H1 (cell line): ENCODE measurements at regions not wholly inside any gene's neighbourhood (a gene's known extent, or its start where the extent isn't known, plus 50 kb on each side); places are given as distances from the start of the nearest gene placed in this dataset.

Source experiments
- CTCF ChIA-PET: fragments of 300-600 bp; sonication (Branson Sonifier 250); formaldehyde crosslinking; loops from one replicate; lab custom pipeline; 2021; ENCODE audit not compliant: partially characterized antibody; lab: Charles Lee
- POLR2A ChIA-PET: fragments of 300-600 bp; sonication (Branson Sonifier 250); formaldehyde crosslinking; loops from one replicate; lab custom pipeline; 2021; ENCODE audit warnings: inconsistent platforms; ENCODE audit not compliant: partially characterized antibody; lab: Charles Lee
- DNase-seq, 2 experiments: peaks; one replicate each; pipeline versions ENCODE4 v3.0.0 to v3.0.0-alpha.2; 2010 to 2022; ENCODE audit warnings: low spot score in 2 of 2, low read depth in 1 of 2, mixed read lengths in 1 of 2
- FAIRE-seq: peaks from 2 replicates; lab custom pipeline; 2011; peaks lifted over from hg19 to GRCh38; lab: Jason Lieb, UNC
- H2AFZ ChIP-seq: 2 replicates; pipeline ENCODE4 v1.8.1; 2012; ENCODE audit warnings: low read length, inconsistent platforms
- H2AK5ac ChIP-seq: 2 replicates; pipeline ENCODE4 v1.6.1; 2013; ENCODE audit warnings: low read depth, low read length
- H2BK120ac ChIP-seq: replicated peaks from 2 replicates; pipeline ENCODE3; 2013; ENCODE audit warnings: low read depth, low read length, inconsistent platforms
- H2BK12ac ChIP-seq: 2 replicates; pipeline ENCODE4 v1.6.1; 2013; ENCODE audit warnings: low read depth, low read length
- H2BK15ac ChIP-seq: 2 replicates; pipeline ENCODE4 v1.6.1; 2013; ENCODE audit warnings: low read length
- H2BK20ac ChIP-seq: 2 replicates; pipeline ENCODE4 v1.6.1; 2013; ENCODE audit warnings: low read length
- H2BK5ac ChIP-seq: 2 replicates; pipeline ENCODE4 v1.6.1; 2013; ENCODE audit warnings: low read depth, low read length
- H3K14ac ChIP-seq: 2 replicates; pipeline ENCODE4 v1.6.1; 2013; ENCODE audit warnings: inconsistent platforms; ENCODE audit not compliant: insufficient read length
- H3K18ac ChIP-seq: 2 replicates; pipeline ENCODE4 v1.6.1; 2013; ENCODE audit warnings: low read length; ENCODE audit errors: extremely low read depth
- H3K23ac ChIP-seq: 2 replicates; pipeline ENCODE4 v1.6.1; 2013; ENCODE audit warnings: inconsistent platforms; ENCODE audit not compliant: insufficient read length
- H3K23me2 ChIP-seq: 2 replicates; pipeline ENCODE4 v1.6.1; 2013; ENCODE audit warnings: low read depth, low read length
- H3K27ac ChIP-seq: 2 replicates; pipeline ENCODE4 v1.6.1; 2011; ENCODE audit warnings: low read depth, low read length, inconsistent platforms
- H3K27me3 ChIP-seq, 4 experiments: replicated peaks in 1 of 4; 1 replicate in 1 of 4; 2 replicates in 3 of 4; pipeline versions ENCODE4 v1.6.1 to v1.8.1; 2011 to 2013; ENCODE audit warnings: low read length in 3 of 4, mild to moderate bottlenecking in 3 of 4, inconsistent platforms in 2 of 4, mixed read lengths in 2 of 4, moderate library complexity in 1 of 4; ENCODE audit not compliant: control insufficient read depth in 3 of 4, insufficient read depth in 3 of 4; ENCODE audit errors: extremely low read depth in 1 of 4
- H3K36me3 ChIP-seq, 4 experiments: 2 replicates each; pipeline versions ENCODE4 v1.6.1 to v1.8.1; 2011 to 2013; ENCODE audit warnings: mild to moderate bottlenecking in 4 of 4, low read length in 3 of 4, moderate library complexity in 2 of 4, control low read depth in 1 of 4, inconsistent platforms in 1 of 4; ENCODE audit not compliant: insufficient read depth in 4 of 4, control insufficient read depth in 2 of 4
- H3K4ac ChIP-seq: replicated peaks from 2 replicates; pipeline ENCODE3; 2013; ENCODE audit warnings: low read length, low read depth, mixed read lengths, inconsistent platforms; ENCODE audit not compliant: insufficient read length
- H3K4me1 ChIP-seq, 4 experiments: replicated peaks in 1 of 4; 1 replicate in 1 of 4; 2 replicates in 3 of 4; pipeline versions ENCODE4 v1.6.1 to v1.8.1; 2011 to 2013; ENCODE audit warnings: low read length in 3 of 4, inconsistent platforms in 2 of 4, mixed read lengths in 1 of 4; ENCODE audit not compliant: insufficient read depth in 4 of 4, control insufficient read depth in 3 of 4
- H3K4me2 ChIP-seq, 2 experiments: 2 replicates each; pipeline versions ENCODE4 v1.6.1 to v1.8.1; 2011 to 2013; ENCODE audit warnings: low read depth in 2 of 2, low read length in 2 of 2, control low read depth in 1 of 2, inconsistent platforms in 1 of 2, mild to moderate bottlenecking in 1 of 2; ENCODE audit not compliant: insufficient read depth in 1 of 2
- H3K4me3 ChIP-seq, 4 experiments: fragments of 200-600, 300-600 bp in 1 of 4; sonication (generic), shearing (Covaris generic), sonication (Bioruptor Twin) in 1 of 4; 2 replicates each; pipeline versions ENCODE4 v1.5.1 to v1.8.1; 2011 to 2016; ENCODE audit warnings: low read length in 4 of 4, low read depth in 3 of 4, control low read depth in 2 of 4, inconsistent platforms in 2 of 4, mild to moderate bottlenecking in 2 of 4, mixed read lengths in 1 of 4, moderate library complexity in 1 of 4; ENCODE audit not compliant: insufficient read depth in 2 of 4; ENCODE audit errors: extremely low read depth in 1 of 4
- H3K56ac ChIP-seq: replicated peaks from 2 replicates; pipeline ENCODE3; 2013; ENCODE audit warnings: low read depth, mild to moderate bottlenecking, mixed read lengths, low read length, inconsistent platforms; ENCODE audit not compliant: insufficient read length
- H3K79me1 ChIP-seq: 2 replicates; pipeline ENCODE4 v1.6.1; 2013; ENCODE audit warnings: low read depth, low read length, control low read depth
- H3K79me2 ChIP-seq, 2 experiments: 2 replicates each; pipeline versions ENCODE4 v1.6.1 to v1.8.1; 2012 to 2013; ENCODE audit warnings: low read length in 2 of 2, mild to moderate bottlenecking in 2 of 2, inconsistent platforms in 1 of 2; ENCODE audit not compliant: insufficient read depth in 2 of 2, control insufficient read depth in 1 of 2
- H3K9ac ChIP-seq, 4 experiments: replicated peaks in 1 of 4; 1 replicate in 1 of 4; 2 replicates in 3 of 4; pipeline versions ENCODE4 v1.6.1 to v1.8.1; 2011 to 2013; ENCODE audit warnings: low read depth in 3 of 4, low read length in 3 of 4, control low read depth in 2 of 4, mild to moderate bottlenecking in 2 of 4, moderate library complexity in 2 of 4, inconsistent platforms in 1 of 4; ENCODE audit errors: extremely low read depth in 1 of 4
- H3K9me3 ChIP-seq, 2 experiments: 2 replicates each; pipeline versions ENCODE4 v1.6.1 to v1.8.1; 2012 to 2013; ENCODE audit warnings: mild to moderate bottlenecking in 2 of 2, moderate library complexity in 2 of 2, control low read depth in 1 of 2, inconsistent platforms in 1 of 2, low read depth in 1 of 2, low read length in 1 of 2, mixed read lengths in 1 of 2; ENCODE audit not compliant: insufficient read depth in 2 of 2
- H4K20me1 ChIP-seq, 2 experiments: replicated peaks in 1 of 2; 2 replicates each; pipeline versions ENCODE3 to v1.8.1; 2011 to 2013; ENCODE audit warnings: inconsistent platforms in 2 of 2, low read length in 2 of 2, mild to moderate bottlenecking in 1 of 2; ENCODE audit not compliant: insufficient read depth in 2 of 2, control insufficient read depth in 1 of 2
- H4K5ac ChIP-seq: 2 replicates; pipeline ENCODE4 v1.6.1; 2013; ENCODE audit warnings: low read length, low read depth, mixed read lengths, inconsistent platforms; ENCODE audit not compliant: insufficient read length
- H4K8ac ChIP-seq: 2 replicates; pipeline ENCODE4 v1.8.0; 2013; ENCODE audit warnings: mild to moderate bottlenecking, moderate library complexity, low read length, inconsistent platforms; ENCODE audit not compliant: insufficient read depth; ENCODE audit errors: extremely low read depth
- H4K91ac ChIP-seq: replicated peaks from 2 replicates; pipeline ENCODE3; 2013; ENCODE audit warnings: low read length, mixed read lengths, inconsistent platforms; ENCODE audit not compliant: insufficient read length
- CHD1 ChIP-seq: IDR thresholded peaks from 2 replicates; pipeline ENCODE4 v1.6.1; 2012; ENCODE audit warnings: low read depth, low read length, improper control_type of control experiment
- CHD2 ChIP-seq: IDR thresholded peaks from 2 replicates; pipeline ENCODE4 v1.6.1; 2012; ENCODE audit warnings: low read length, improper control_type of control experiment
- JUN ChIP-seq: IDR thresholded peaks from 2 replicates; pipeline ENCODE4 v1.6.1; 2011; ENCODE audit warnings: low read depth, mild to moderate bottlenecking, improper control_type of control experiment, low read length
- KDM4A ChIP-seq: IDR thresholded peaks from one replicate; pipeline ENCODE4 v1.7.1; 2012; ENCODE audit warnings: low read depth, mild to moderate bottlenecking, moderate library complexity, low read length, inconsistent platforms; ENCODE audit not compliant: severe bottlenecking
- KDM5A ChIP-seq: fragments of 200-600 bp; IDR thresholded peaks from 2 replicates; pipeline ENCODE4 v1.7.1; 2012; ENCODE audit warnings: mild to moderate bottlenecking, low read length, inconsistent platforms, mixed read lengths
- MAFK ChIP-seq: IDR thresholded peaks from 2 replicates; pipeline ENCODE4 v1.6.1; 2012; ENCODE audit warnings: low read depth, mild to moderate bottlenecking, improper control_type of control experiment, low read length
- NRF1 ChIP-seq: IDR thresholded peaks from 2 replicates; pipeline ENCODE4 v1.6.1; 2011; ENCODE audit warnings: mild to moderate bottlenecking, low read depth, low read length, improper control_type of control experiment
- POLR2A ChIP-seq, 2 experiments: IDR thresholded peaks; 1 replicate in 1 of 2; 2 replicates in 1 of 2; pipeline ENCODE4 v1.6.1; 2011; ENCODE audit warnings: low read depth in 2 of 2, low read length in 2 of 2, mild to moderate bottlenecking in 2 of 2; ENCODE audit errors: control extremely low read depth in 1 of 2
- RFX5 ChIP-seq: IDR thresholded peaks from 2 replicates; pipeline ENCODE4 v1.6.1; 2011; ENCODE audit warnings: low read depth, low read length, improper control_type of control experiment, borderline replicate concordance
- SAP30 ChIP-seq: fragments of 300-600 bp; sonication (generic); IDR thresholded peaks from 2 replicates; pipeline ENCODE4 v1.7.1; 2012; ENCODE audit warnings: low read length, moderate library complexity, mild to moderate bottlenecking, inconsistent platforms; ENCODE audit not compliant: insufficient read depth, insufficient replicate concordance
- SIX5 ChIP-seq: IDR thresholded peaks from 2 replicates; pipeline ENCODE4 v1.6.1; 2011; ENCODE audit warnings: mild to moderate bottlenecking, low read depth, low read length
- SRF ChIP-seq: IDR thresholded peaks from 2 replicates; pipeline ENCODE4 v1.6.1; 2011; ENCODE audit warnings: mild to moderate bottlenecking, low read depth, low read length, moderate library complexity
- SUZ12 ChIP-seq: fragments of 200-600 bp; sonication (generic); IDR thresholded peaks from 2 replicates; pipeline ENCODE4 v1.6.1; 2012; ENCODE audit warnings: mild to moderate bottlenecking, inconsistent platforms, low read length, moderate library complexity, mixed read lengths
- TAF1 ChIP-seq: IDR thresholded peaks from 2 replicates; pipeline ENCODE4 v1.6.1; 2011; ENCODE audit warnings: mild to moderate bottlenecking, low read depth, low read length
- YY1 ChIP-seq: IDR thresholded peaks from 2 replicates; pipeline ENCODE4 v1.6.1; 2011; ENCODE audit warnings: low read depth, mild to moderate bottlenecking, low read length

- H3K4me3 ChIP-seq = no peak overlapping the region
- no peak overlapping the region for H4K5ac ChIP-seq
- no peak overlapping the region for H4K8ac ChIP-seq
- H2BK120ac ChIP-seq = no peak overlapping the region
- H3K23me2 ChIP-seq = no peaks in the 10 kb centered on the region; the same call in 1 of the 2 replicates
- H3K23ac ChIP-seq = no peak overlapping the region
- H2BK12ac ChIP-seq = no peak overlapping the region
- H3K18ac ChIP-seq = no peak overlapping the region
- no peaks in the 10 kb centered on the region for H3K36me3 ChIP-seq
- no peak for DNase-seq
- no peaks in the 10 kb centered on the region for H3K4me1 ChIP-seq
- ChIA-PET CTCF (no interaction called here), POLR2A (no interaction called here)
- no peak overlapping the region for H3K14ac ChIP-seq
- no peak overlapping the region for H3K9ac ChIP-seq
- no peak overlapping the region for H2BK20ac ChIP-seq
- TF ChIP-seq MAFK (no peak), CHD2 (no peak), RFX5 (no peak), KDM5A (no peak), SUZ12 (no peak), POLR2A (IDR thresholded peaks at IDR 0.05; ENCODE audit: control extremely low read depth in 1 of 2, low read depth in 2 of 2, low read length in 2 of 2) (no peak), CHD1 (no peak), YY1 (no peak), SIX5 (no peak), JUN (no peak), SAP30 (no peak), NRF1 (no peak), SRF (no peak), KDM4A (no peak), TAF1 (no peak)
- no peak overlapping the region for H4K91ac ChIP-seq
- H2BK15ac ChIP-seq = no peak overlapping the region
- FAIRE-seq = no peak
- no peak overlapping the region for H2AFZ ChIP-seq
- peaks cover 0 to 1% (median 0%) of the 10 kb centered on the region in 4 experiments; a peak in 1 of 7 replicates for H3K27me3 ChIP-seq
- H2BK5ac ChIP-seq = no peak overlapping the region
- H3K9me3 ChIP-seq = no peaks in the 10 kb centered on the region; a peak in 1 of 4 replicates
- no peak overlapping the region for H3K27ac ChIP-seq
- no peak overlapping the region for H3K4me2 ChIP-seq
- H3K4ac ChIP-seq = no peak overlapping the region
- H3K56ac ChIP-seq = no peak overlapping the region
- H4K20me1 ChIP-seq = no peaks in the 10 kb centered on the region
- no peaks in the 10 kb centered on the region for H3K79me2 ChIP-seq
- no peaks in the 10 kb centered on the region for H3K79me1 ChIP-seq
- H2AK5ac ChIP-seq = no peak overlapping the region
Measured at GRCh38 chr20:55792049-55792448, 213.3 kb downstream of the CBLN4 start.
